ENCODE measurements at regions not wholly inside any gene's neighbourhood (a gene's known extent, or its start where the extent isn't known, plus 50 kb on each side); places are given as distances from the start of the nearest gene placed in this dataset.

GRCh38 chr20:40085513-40085912, 603.5 kb downstream of the MAFB start:
- FAIRE-seq (no peak), DNase-seq (ENCODE audit: insufficient read length, low spot score) (no peak)

DNA sequence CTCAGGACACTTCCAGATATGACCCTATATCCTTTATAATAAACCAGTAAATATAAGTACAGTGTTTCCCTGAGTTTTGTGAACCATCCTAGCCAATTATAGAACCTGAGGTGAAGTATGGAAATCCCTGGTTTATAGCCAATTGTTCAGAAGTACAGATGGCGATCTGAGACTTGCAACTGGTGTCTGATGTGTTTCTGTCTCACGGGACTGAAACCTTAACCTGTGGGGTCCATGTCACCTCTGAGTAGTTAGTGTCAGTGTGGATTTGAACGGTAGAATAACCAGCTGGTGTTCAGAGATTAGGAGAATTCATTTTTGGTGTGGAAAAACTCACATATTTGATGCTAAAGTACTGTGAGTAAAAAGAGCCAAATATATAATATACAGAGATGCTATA, 606.6 kb downstream of the MAFB start:
- no peak for TF ChIP-seq SPI1 (IDR thresholded peaks at IDR 0.05; ENCODE audit: low read depth, low read length)
- no peak for TF ChIP-seq PAX5 (IDR thresholded peaks at IDR 0.05; ENCODE audit: insufficient read depth, low read length, severe bottlenecking)
- TF ChIP-seq POLR2AphosphoS5 (IDR thresholded peaks at IDR 0.05; ENCODE audit: low read depth, low read length) = no peak
- no peak for TF ChIP-seq POU2F2 (IDR thresholded peaks at IDR 0.05; ENCODE audit: low read depth, low read length)
- TF ChIP-seq POLR2A (IDR thresholded peaks at IDR 0.05; ENCODE audit: low read depth, low read length) = no peak
- no peak for TF ChIP-seq TAF1 (IDR thresholded peaks at IDR 0.05; ENCODE audit: low read depth, low read length)
- DNase-seq (ENCODE audit: insufficient read length, low spot score) (no peak), FAIRE-seq (no peak)

More at GRCh38 chr20:40085513-40085912, 603.5 kb downstream of the MAFB start:
- TF ChIP-seq TAF1 (IDR thresholded peaks at IDR 0.05; ENCODE audit: low read depth, low read length) (no peak), POLR2A (IDR thresholded peaks at IDR 0.05; ENCODE audit: low read depth, low read length) (no peak), PAX5 (IDR thresholded peaks at IDR 0.05; ENCODE audit: insufficient read depth, low read length, severe bottlenecking) (no peak), POU2F2 (IDR thresholded peaks at IDR 0.05; ENCODE audit: low read depth, low read length) (no peak), SPI1 (IDR thresholded peaks at IDR 0.05; ENCODE audit: low read depth, low read length) (no peak)

DNA sequence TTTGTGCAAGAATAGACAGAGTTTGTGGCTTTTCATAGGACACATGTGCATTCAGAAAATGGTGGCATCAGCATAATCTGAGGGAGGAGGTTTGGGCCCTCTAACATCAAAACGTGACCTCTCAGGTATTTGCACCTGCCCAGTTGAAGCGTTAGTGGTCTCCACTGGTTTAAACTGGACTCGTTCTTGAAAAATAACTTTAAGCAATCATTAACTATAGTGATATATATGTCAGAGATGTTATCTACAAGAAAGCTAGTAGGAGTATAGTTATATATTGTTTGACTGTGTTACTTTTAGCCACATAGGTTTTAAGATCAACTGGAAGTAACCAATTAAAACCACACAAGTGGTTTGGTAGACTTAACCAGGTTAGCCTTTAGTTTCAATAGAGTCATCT, 607.4 kb downstream of the MAFB start:
- FAIRE-seq (no peak), DNase-seq (ENCODE audit: insufficient read length, low spot score) (no peak)
- TF ChIP-seq PAX5 (IDR thresholded peaks at IDR 0.05; ENCODE audit: insufficient read depth, low read length, severe bottlenecking) (no peak), POLR2A (IDR thresholded peaks at IDR 0.05; ENCODE audit: low read depth, low read length) (no peak), POLR2AphosphoS5 (IDR thresholded peaks at IDR 0.05; ENCODE audit: low read depth, low read length) (no peak), POU2F2 (IDR thresholded peaks at IDR 0.05; ENCODE audit: low read depth, low read length) (no peak)

GRCh38 chr20:40080041-40080652, 608.9 kb downstream of the MAFB start:
- TF ChIP-seq PAX5 (IDR thresholded peaks at IDR 0.05; ENCODE audit: insufficient read depth, low read length, severe bottlenecking) (no peak), POLR2AphosphoS5 (IDR thresholded peaks at IDR 0.05; ENCODE audit: low read depth, low read length) (no peak), POLR2A (IDR thresholded peaks at IDR 0.05; ENCODE audit: low read depth, low read length) (no peak), TAF1 (IDR thresholded peaks at IDR 0.05; ENCODE audit: low read depth, low read length) (no peak), SPI1 (IDR thresholded peaks at IDR 0.05; ENCODE audit: low read depth, low read length) (no peak), POU2F2 (IDR thresholded peaks at IDR 0.05; ENCODE audit: low read depth, low read length) (no peak)
- DNase-seq (ENCODE audit: insufficient read length, low spot score) = no peak
- FAIRE-seq = no peak

GRCh38 chr20:40073535-40074111, 615.4 kb downstream of the MAFB start:
- no peak for DNase-seq (ENCODE audit: insufficient read length, low spot score)
- TF ChIP-seq POLR2AphosphoS5 (IDR thresholded peaks at IDR 0.05; ENCODE audit: low read depth, low read length) (no peak), SPI1 (IDR thresholded peaks at IDR 0.05; ENCODE audit: low read depth, low read length) (no peak)
- no peak for FAIRE-seq

DNA sequence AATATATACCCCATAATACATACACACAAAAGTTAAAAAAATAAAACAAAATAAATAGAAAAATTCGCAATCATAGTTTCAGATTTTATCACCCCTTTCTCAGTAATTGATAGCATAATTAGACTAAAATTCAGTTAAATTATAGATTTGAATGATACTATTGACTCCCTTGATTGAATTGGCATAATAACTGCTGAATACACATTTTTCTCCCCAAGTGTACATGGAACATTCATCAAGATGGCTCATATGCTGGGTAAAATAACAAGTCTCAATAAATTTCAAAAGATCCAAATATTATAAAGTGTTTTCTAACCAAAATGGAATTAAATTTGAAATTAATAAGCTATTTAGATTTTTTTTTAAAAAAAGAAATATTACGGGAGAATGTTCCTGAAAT, 616.1 kb downstream of the MAFB start:
- no peak for FAIRE-seq
- TF ChIP-seq POLR2AphosphoS5 (IDR thresholded peaks at IDR 0.05; ENCODE audit: low read depth, low read length) (no peak), PAX5 (IDR thresholded peaks at IDR 0.05; ENCODE audit: insufficient read depth, low read length, severe bottlenecking) (no peak), POU2F2 (IDR thresholded peaks at IDR 0.05; ENCODE audit: low read depth, low read length) (no peak), SPI1 (IDR thresholded peaks at IDR 0.05; ENCODE audit: low read depth, low read length) (no peak), TAF1 (IDR thresholded peaks at IDR 0.05; ENCODE audit: low read depth, low read length) (no peak), POLR2A (IDR thresholded peaks at IDR 0.05; ENCODE audit: low read depth, low read length) (no peak)
- no peak for DNase-seq (ENCODE audit: insufficient read length, low spot score)

DNA sequence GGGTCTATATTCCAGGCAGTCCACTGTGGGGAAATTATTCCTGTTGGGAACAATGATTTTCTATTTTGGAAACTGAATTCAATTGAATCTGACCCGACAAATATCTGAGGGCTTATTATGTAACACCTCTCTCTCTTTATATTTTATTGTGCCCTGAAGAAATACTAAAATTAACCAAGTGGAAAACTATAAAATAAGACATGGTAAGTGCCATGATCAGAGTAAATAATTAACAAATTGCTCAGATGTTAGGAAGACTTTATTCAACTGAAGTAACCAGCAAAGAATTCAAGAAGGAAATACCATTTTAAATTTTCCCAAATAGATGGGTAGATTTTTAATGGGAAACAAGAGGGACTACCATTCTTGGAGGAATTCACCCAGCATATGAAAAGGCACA, 632.9 kb downstream of the MAFB start:
- DNase-seq (ENCODE audit: insufficient read length, low spot score) (no peak), FAIRE-seq (no peak)
- no peak for TF ChIP-seq TAF1 (IDR thresholded peaks at IDR 0.05; ENCODE audit: low read depth, low read length)
- no peak for TF ChIP-seq POLR2A (IDR thresholded peaks at IDR 0.05; ENCODE audit: low read depth, low read length)
- no peak for TF ChIP-seq POLR2AphosphoS5 (IDR thresholded peaks at IDR 0.05; ENCODE audit: low read depth, low read length)
- TF ChIP-seq SPI1 (IDR thresholded peaks at IDR 0.05; ENCODE audit: low read depth, low read length) = no peak
- TF ChIP-seq POU2F2 (IDR thresholded peaks at IDR 0.05; ENCODE audit: low read depth, low read length) = no peak
- TF ChIP-seq PAX5 (IDR thresholded peaks at IDR 0.05; ENCODE audit: insufficient read depth, low read length, severe bottlenecking) = no peak

DNA sequence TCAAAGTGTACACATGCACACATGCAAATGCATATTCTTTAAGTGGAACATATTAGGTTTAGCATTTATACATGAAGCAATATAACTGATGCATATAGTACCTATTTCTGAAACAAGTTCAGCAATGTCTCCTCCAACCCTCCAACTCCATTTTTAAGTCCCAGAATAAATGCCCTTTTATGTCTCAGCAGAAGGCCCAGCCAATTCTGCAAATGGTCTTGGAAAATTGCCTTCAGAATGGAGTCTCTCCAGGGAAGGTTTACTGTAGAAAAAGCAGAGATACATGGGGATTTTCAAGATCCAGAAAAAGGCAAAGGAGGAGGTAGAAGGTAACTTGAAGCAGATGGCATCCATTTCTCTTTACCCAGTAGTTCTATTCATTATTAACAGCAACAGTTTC, 633.3 kb downstream of the MAFB start:
- TF ChIP-seq POU2F2 (IDR thresholded peaks at IDR 0.05; ENCODE audit: low read depth, low read length) (no peak), TAF1 (IDR thresholded peaks at IDR 0.05; ENCODE audit: low read depth, low read length) (no peak), POLR2A (IDR thresholded peaks at IDR 0.05; ENCODE audit: low read depth, low read length) (no peak), POLR2AphosphoS5 (IDR thresholded peaks at IDR 0.05; ENCODE audit: low read depth, low read length) (no peak), PAX5 (IDR thresholded peaks at IDR 0.05; ENCODE audit: insufficient read depth, low read length, severe bottlenecking) (no peak)
- DNase-seq (ENCODE audit: insufficient read length, low spot score) = no peak
- no peak for FAIRE-seq

DNA sequence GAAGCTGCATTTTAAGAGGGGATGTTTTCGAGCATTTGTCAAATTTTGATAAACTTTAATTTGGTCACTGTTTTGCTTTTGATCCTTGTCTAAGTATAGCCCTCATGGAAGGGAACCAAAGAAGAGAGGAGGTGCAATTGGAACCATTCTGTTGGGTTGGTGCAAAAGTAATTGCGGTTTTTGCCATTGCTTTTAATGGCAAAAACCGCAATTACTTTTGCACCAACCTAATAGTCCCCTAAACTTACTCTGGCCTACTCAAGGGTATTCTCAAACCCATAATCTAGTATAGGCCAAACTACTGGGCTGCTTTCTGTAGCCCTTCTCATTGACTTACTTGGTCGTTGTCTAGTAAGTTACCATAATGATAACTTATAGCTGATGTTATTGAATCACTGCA, 634.7 kb downstream of the MAFB start:
- TF ChIP-seq PAX5 (IDR thresholded peaks at IDR 0.05; ENCODE audit: insufficient read depth, low read length, severe bottlenecking) (no peak), SPI1 (IDR thresholded peaks at IDR 0.05; ENCODE audit: low read depth, low read length) (no peak), POU2F2 (IDR thresholded peaks at IDR 0.05; ENCODE audit: low read depth, low read length) (no peak), POLR2AphosphoS5 (IDR thresholded peaks at IDR 0.05; ENCODE audit: low read depth, low read length) (no peak), POLR2A (IDR thresholded peaks at IDR 0.05; ENCODE audit: low read depth, low read length) (no peak), TAF1 (IDR thresholded peaks at IDR 0.05; ENCODE audit: low read depth, low read length) (no peak)
- DNase-seq (ENCODE audit: insufficient read length, low spot score) (no peak), FAIRE-seq (no peak)

DNA sequence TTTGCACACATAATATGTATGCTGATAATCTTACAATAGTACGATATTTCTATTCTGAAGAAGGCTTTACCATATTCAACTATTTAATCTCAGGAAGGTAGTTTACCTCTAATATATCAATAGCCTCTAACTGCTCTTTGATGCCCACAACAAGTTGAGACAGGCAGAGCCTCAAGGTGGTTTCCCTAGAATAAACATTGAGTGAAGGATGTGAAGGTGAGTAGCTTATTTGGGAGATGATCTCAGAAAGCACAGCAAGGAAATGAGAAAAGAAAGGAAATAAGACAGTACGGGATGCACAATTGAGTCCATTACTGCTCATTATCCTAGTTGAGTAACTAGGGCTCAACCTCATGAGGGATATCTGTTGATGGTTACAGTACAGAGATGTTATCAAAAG, 638.4 kb downstream of the MAFB start:
- no peak for FAIRE-seq
- DNase-seq (ENCODE audit: insufficient read length, low spot score) = no peak
- TF ChIP-seq POU2F2 (IDR thresholded peaks at IDR 0.05; ENCODE audit: low read depth, low read length) (no peak), TAF1 (IDR thresholded peaks at IDR 0.05; ENCODE audit: low read depth, low read length) (no peak), SPI1 (IDR thresholded peaks at IDR 0.05; ENCODE audit: low read depth, low read length) (no peak), POLR2A (IDR thresholded peaks at IDR 0.05; ENCODE audit: low read depth, low read length) (no peak), PAX5 (IDR thresholded peaks at IDR 0.05; ENCODE audit: insufficient read depth, low read length, severe bottlenecking) (no peak), POLR2AphosphoS5 (IDR thresholded peaks at IDR 0.05; ENCODE audit: low read depth, low read length) (no peak)

Measured in GM12891 (cell line).